IMR-90 (cell line): ENCODE measurements at regions not wholly inside any gene's neighbourhood (a gene's known extent, or its start where the extent isn't known, plus 50 kb on each side); places are given as distances from the start of the nearest gene placed in this dataset.

ENCODE experiments used
- ATAC-seq: fragments of 200-7000 bp; cut with Tn5 transposase; 2 replicates; pipeline ENCODE4 v1.9.1; 2020; ENCODE audit warnings: low read depth, mild to moderate bottlenecking, moderate library complexity
- BruUV-seq: library from RNA; stranded (reverse); fragments of 400-500 nt; replicated peaks from 2 replicates; lab custom pipeline; 2021; lab: Mats Ljungman, UMichigan
- CTCF ChIA-PET: fragments of 300-600 bp; formaldehyde crosslinking; extraction: SDS; loops from one replicate; lab custom pipeline; 2021; ENCODE audit warnings: antibody characterized with exemption; lab: Yijun Ruan, JAX
- POLR2A ChIA-PET: fragments of 300-600 bp; sonication (Branson Sonifier 250); formaldehyde crosslinking; loops from one replicate; lab custom pipeline; 2022; ENCODE audit warnings: antibody characterized with exemption; ENCODE audit not compliant: unreplicated experiment; lab: Charles Lee
- DNase-seq: peaks from one replicate; pipeline ENCODE4 v3.0.0; 2013
- H2AFZ ChIP-seq: replicated peaks from 2 replicates; pipeline ENCODE3; 2013; ENCODE audit warnings: low read length, mild to moderate bottlenecking; ENCODE audit not compliant: poor library complexity
- H2AK5ac ChIP-seq: 2 replicates; pipeline ENCODE4 v1.6.1; 2013; ENCODE audit warnings: low read depth, low read length, inconsistent platforms
- H2AK9ac ChIP-seq: replicated peaks from 2 replicates; pipeline ENCODE3; 2013; ENCODE audit warnings: mild to moderate bottlenecking, low read depth, low read length, moderate library complexity; ENCODE audit not compliant: poor library complexity
- H2BK120ac ChIP-seq: 2 replicates; pipeline ENCODE4 v1.6.1; 2013; ENCODE audit warnings: low read depth, low read length, inconsistent platforms
- H2BK15ac ChIP-seq: 3 replicates; pipeline ENCODE4 v1.6.1; 2013; ENCODE audit warnings: low read depth, low read length, inconsistent platforms
- H2BK20ac ChIP-seq: 2 replicates; pipeline ENCODE4 v1.6.1; 2013; ENCODE audit warnings: low read depth, mild to moderate bottlenecking, inconsistent platforms, low read length, moderate library complexity
- H2BK5ac ChIP-seq: 2 replicates; pipeline ENCODE4 v1.6.1; 2013; ENCODE audit warnings: mild to moderate bottlenecking, low read depth, low read length, inconsistent platforms; ENCODE audit not compliant: poor library complexity, severe bottlenecking
- H3K14ac ChIP-seq: replicated peaks from 2 replicates; pipeline ENCODE4 v1.6.1; 2013; ENCODE audit warnings: low read depth, low read length, inconsistent platforms
- H3K18ac ChIP-seq: 2 replicates; pipeline ENCODE4 v1.6.1; 2013; ENCODE audit warnings: low read depth, low read length, control low read depth
- H3K23ac ChIP-seq: 2 replicates; pipeline ENCODE4 v1.6.1; 2013; ENCODE audit warnings: low read depth, low read length, inconsistent platforms
- H3K27ac ChIP-seq: 2 replicates; pipeline ENCODE4 v1.5.1; 2013; ENCODE audit warnings: mild to moderate bottlenecking, control low read depth, low read length; ENCODE audit not compliant: insufficient read depth
- H3K27me3 ChIP-seq: 2 replicates; pipeline ENCODE4 v1.6.1; 2013; ENCODE audit warnings: low read length; ENCODE audit not compliant: control insufficient read depth, insufficient read depth
- H3K36me3 ChIP-seq: 2 replicates; pipeline ENCODE4 v1.6.1; 2013; ENCODE audit warnings: low read length, mixed read lengths; ENCODE audit not compliant: control insufficient read depth, insufficient read depth
- H3K4ac ChIP-seq: 2 replicates; pipeline ENCODE4 v1.6.1; 2013; ENCODE audit warnings: low read depth, low read length, inconsistent platforms
- H3K4me1 ChIP-seq: 2 replicates; pipeline ENCODE4 v1.6.1; 2013; ENCODE audit warnings: low read length, mixed read lengths; ENCODE audit not compliant: control insufficient read depth, insufficient read depth
- H3K4me2 ChIP-seq: 2 replicates; pipeline ENCODE4 v1.6.1; 2013; ENCODE audit warnings: low read depth, mild to moderate bottlenecking, control low read depth, low read length, moderate library complexity
- H3K4me3 ChIP-seq: 2 replicates; pipeline ENCODE4 v1.5.1; 2013; ENCODE audit warnings: low read depth, mild to moderate bottlenecking, control low read depth, low read length, moderate library complexity; ENCODE audit not compliant: insufficient read depth
- H3K56ac ChIP-seq: 2 replicates; pipeline ENCODE4 v1.6.1; 2013; ENCODE audit warnings: low read length, inconsistent platforms; ENCODE audit not compliant: insufficient read depth; ENCODE audit errors: extremely low read depth
- H3K79me1 ChIP-seq, 2 experiments: 2 replicates each; pipeline ENCODE4 v1.6.1; 2013; ENCODE audit warnings: low read length in 2 of 2, inconsistent platforms in 1 of 2, low read depth in 1 of 2
- H3K9ac ChIP-seq: 2 replicates; pipeline ENCODE4 v1.6.1; 2013; ENCODE audit warnings: low read depth, low read length, control low read depth
- H3K9me1 ChIP-seq: 2 replicates; pipeline ENCODE4 v1.6.1; 2013; ENCODE audit warnings: low read length, inconsistent platforms; ENCODE audit not compliant: insufficient read depth
- H3K9me3 ChIP-seq: 2 replicates; pipeline ENCODE4 v1.6.1; 2013; ENCODE audit warnings: low read length; ENCODE audit not compliant: control insufficient read depth, insufficient read depth
- H4K20me1 ChIP-seq: 2 replicates; pipeline ENCODE4 v1.6.1; 2013; ENCODE audit warnings: low read length, inconsistent platforms; ENCODE audit not compliant: insufficient read depth
- H4K5ac ChIP-seq: 2 replicates; pipeline ENCODE4 v1.6.1; 2013; ENCODE audit warnings: mild to moderate bottlenecking, low read depth, low read length, control low read depth
- H4K8ac ChIP-seq, 2 experiments: 2 replicates each; pipeline ENCODE4 v1.6.1; 2013; ENCODE audit warnings: low read depth in 2 of 2, low read length in 2 of 2, control low read depth in 1 of 2, inconsistent platforms in 1 of 2
- H4K91ac ChIP-seq: 2 replicates; pipeline ENCODE4 v1.6.1; 2013; ENCODE audit warnings: low read depth, low read length, inconsistent platforms; ENCODE audit not compliant: insufficient read depth
- BHLHE40 ChIP-seq: fragments of 150-350 bp; IDR thresholded peaks from 2 replicates; pipeline ENCODE4 v1.6.1; 2016; ENCODE audit warnings: mild to moderate bottlenecking, low read depth, low read length
- CEBPB ChIP-seq: IDR thresholded peaks from 2 replicates; pipeline ENCODE4 v1.6.1; 2012; ENCODE audit warnings: low read depth, low read length, improper control_type of control experiment
- CHD1 ChIP-seq: IDR thresholded peaks from 2 replicates; pipeline ENCODE4 v1.6.1; 2012; ENCODE audit warnings: low read depth, low read length, improper control_type of control experiment
- FOS ChIP-seq: fragments of 150-350 bp; IDR thresholded peaks from 2 replicates; pipeline ENCODE4 v1.6.1; 2016; ENCODE audit warnings: low read depth, low read length
- MAFK ChIP-seq: IDR thresholded peaks from 2 replicates; pipeline ENCODE4 v1.6.1; 2012; ENCODE audit warnings: low read depth, low read length, improper control_type of control experiment
- MAZ ChIP-seq: IDR thresholded peaks from 2 replicates; pipeline ENCODE4 v1.6.1; 2012; ENCODE audit warnings: low read depth, mild to moderate bottlenecking, low read length, improper control_type of control experiment, moderate library complexity, borderline replicate concordance
- MXI1 ChIP-seq: IDR thresholded peaks from 2 replicates; pipeline ENCODE4 v1.6.1; 2012; ENCODE audit warnings: low read depth, mild to moderate bottlenecking, low read length, moderate library complexity, borderline replicate concordance
- NFE2L2 ChIP-seq: fragments of 150-350 bp; IDR thresholded peaks from 2 replicates; pipeline ENCODE4 v1.6.1; 2016; ENCODE audit warnings: low read depth, mild to moderate bottlenecking, low read length
- POLR2A ChIP-seq: IDR thresholded peaks from 2 replicates; pipeline ENCODE4 v1.6.1; 2012; ENCODE audit warnings: mild to moderate bottlenecking, low read depth, low read length
- RAD21 ChIP-seq: IDR thresholded peaks from 2 replicates; pipeline ENCODE4 v1.6.1; 2012; ENCODE audit warnings: low read length, improper control_type of control experiment
- RCOR1 ChIP-seq: IDR thresholded peaks from 2 replicates; pipeline ENCODE4 v1.6.1; 2012; ENCODE audit warnings: mild to moderate bottlenecking, low read length, improper control_type of control experiment; ENCODE audit not compliant: insufficient replicate concordance
- RFX5 ChIP-seq: IDR thresholded peaks from 2 replicates; pipeline ENCODE4 v1.8.0; 2012; ENCODE audit warnings: low read depth, mild to moderate bottlenecking, low read length, moderate library complexity
- SMC3 ChIP-seq: fragments of 150-350 bp; IDR thresholded peaks from 2 replicates; pipeline ENCODE4 v1.6.1; 2016; ENCODE audit warnings: low read depth, mild to moderate bottlenecking, antibody characterized with exemption, low read length, moderate library complexity
- WGBS, 2 experiments: methylation state at CpG; one replicate each; pipeline versions ENCODE4 v1.1.5 to v1.1.7; 2013; ENCODE audit warnings: missing lambda C conversion rate in 2 of 2; ENCODE audit not compliant: insufficient read length in 1 of 2; ENCODE audit errors: extremely low coverage in 2 of 2; 5-methylcytosine and 5-hydroxymethylcytosine counted together
- dilution Hi-C: fragments of 300-500 bp; cut with HindIII; formaldehyde crosslinking; loops from one replicate; pipeline ENCODE4 v1.14.3; 2018; ENCODE audit warnings: low sequenced_read_pairs; ENCODE audit not compliant: unreplicated experiment
- in situ Hi-C: fragments of 300-500 bp; cut with MboI; formaldehyde crosslinking; loops from 3 replicates; pipeline ENCODE4 v1.14.3; 2019; ENCODE audit warnings: low sequenced_read_pairs, inconsistent platforms, mixed read lengths
- intact Hi-C: fragments of 100-400 bp; cut with micrococcal nuclease; formaldehyde crosslinking; loops from 2 replicates; pipeline ENCODE4 v1.10.0; 2022
- TF ChIP-seq, protein P1 (sequence below): conservative IDR thresholded peaks from 2 replicates; pipeline ENCODE4 v1.5.1; 2012; ENCODE audit warnings: mild to moderate bottlenecking, low read depth, low read length, improper control_type of control experiment
- TF ChIP-seq, protein P2 (sequence below): fragments of 150-350 bp; IDR thresholded peaks from 2 replicates; pipeline ENCODE4 v1.6.1; 2016; ENCODE audit warnings: low read depth, mild to moderate bottlenecking, low read length, moderate library complexity, borderline replicate concordance
- TF ChIP-seq, protein P3 (sequence below): fragments of 150-350 bp; IDR thresholded peaks from 2 replicates; pipeline ENCODE4 v1.6.1; 2017; ENCODE audit warnings: mild to moderate bottlenecking, antibody characterized with exemption, low read length, low read depth

DNA sequence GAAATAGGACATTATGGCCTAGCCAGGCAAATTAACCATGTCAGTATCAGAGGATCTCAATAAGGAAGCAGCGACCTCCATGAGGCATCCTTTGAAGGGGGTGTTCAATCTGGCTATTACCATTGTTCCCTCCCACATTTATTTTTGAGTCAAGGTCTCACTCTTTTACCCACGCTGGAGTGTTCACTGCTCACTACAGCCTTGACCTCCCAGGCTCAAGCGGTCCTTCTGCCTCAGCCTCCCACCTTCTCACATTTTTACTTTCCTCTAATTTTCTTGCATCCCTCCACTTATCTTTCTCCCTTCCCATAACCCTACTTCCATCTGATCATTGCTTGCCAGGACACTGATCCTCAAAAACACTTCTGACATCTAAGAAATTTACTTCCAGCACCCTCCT is 654.0 kb upstream of the NR2F2 start:
- ATAC-seq (no peak), DNase-seq (no peak)
- H3K9me1 ChIP-seq: no peaks in the 10 kb centered on the region
- peak overlapping the region; percentile 68 for H3K18ac ChIP-seq
- no peaks in the 10 kb centered on the region for H4K20me1 ChIP-seq
- H2BK5ac ChIP-seq: no peak overlapping the region
- H3K27me3 ChIP-seq: no peaks in the 10 kb centered on the region
- no peak overlapping the region for H3K9ac ChIP-seq
- no peaks in the 10 kb centered on the region for H3K36me3 ChIP-seq
- no peak overlapping the region for H3K14ac ChIP-seq
- no peak overlapping the region for H4K5ac ChIP-seq
- no peaks in the 10 kb centered on the region for H3K9me3 ChIP-seq
- H3K4me3 ChIP-seq: no peak overlapping the region
- H2AK9ac ChIP-seq: no peak overlapping the region
- H2BK15ac ChIP-seq: peak overlapping the region; percentile 40; the same call in 1 of the 3 replicates
- H4K91ac ChIP-seq: no peak overlapping the region
- H2AFZ ChIP-seq: no peak overlapping the region
- WGBS, 2 experiments: 81% methylated on average over 3 of the region's 3 CpGs; no CpG with 5 or more reads in 1 of the 2 experiments
- in situ Hi-C loops: no loop called here
- H2BK120ac ChIP-seq: no peak overlapping the region; the same call in 1 of the 2 replicates
- 0 out of 2 replicates have a peak overlapping the region, but pooled peaks have one; percentile 35 for H3K27ac ChIP-seq
- H3K4me1 ChIP-seq: peaks cover 3% of the 10 kb centered on the region
- CTCF ChIA-PET: interaction anchor here (0.6 to 1.2 kb wide), 2 partner anchors 13 to 650 kb away, joined by 3 read pairs; no protein-coding TSS in a partner anchor
- no peak overlapping the region for H3K4ac ChIP-seq
- 0 out of 2 replicates have a peak overlapping the region, but pooled peaks have one; percentile 4 for H3K23ac ChIP-seq
- TF ChIP-seq MXI1: no peak
- TF ChIP-seq RCOR1: no peak
- TF ChIP-seq SMC3: no peak
- TF ChIP-seq, protein P1, sequence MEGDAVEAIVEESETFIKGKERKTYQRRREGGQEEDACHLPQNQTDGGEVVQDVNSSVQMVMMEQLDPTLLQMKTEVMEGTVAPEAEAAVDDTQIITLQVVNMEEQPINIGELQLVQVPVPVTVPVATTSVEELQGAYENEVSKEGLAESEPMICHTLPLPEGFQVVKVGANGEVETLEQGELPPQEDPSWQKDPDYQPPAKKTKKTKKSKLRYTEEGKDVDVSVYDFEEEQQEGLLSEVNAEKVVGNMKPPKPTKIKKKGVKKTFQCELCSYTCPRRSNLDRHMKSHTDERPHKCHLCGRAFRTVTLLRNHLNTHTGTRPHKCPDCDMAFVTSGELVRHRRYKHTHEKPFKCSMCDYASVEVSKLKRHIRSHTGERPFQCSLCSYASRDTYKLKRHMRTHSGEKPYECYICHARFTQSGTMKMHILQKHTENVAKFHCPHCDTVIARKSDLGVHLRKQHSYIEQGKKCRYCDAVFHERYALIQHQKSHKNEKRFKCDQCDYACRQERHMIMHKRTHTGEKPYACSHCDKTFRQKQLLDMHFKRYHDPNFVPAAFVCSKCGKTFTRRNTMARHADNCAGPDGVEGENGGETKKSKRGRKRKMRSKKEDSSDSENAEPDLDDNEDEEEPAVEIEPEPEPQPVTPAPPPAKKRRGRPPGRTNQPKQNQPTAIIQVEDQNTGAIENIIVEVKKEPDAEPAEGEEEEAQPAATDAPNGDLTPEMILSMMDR: no peak
- no peak for TF ChIP-seq NFE2L2
- TF ChIP-seq CHD1: no peak
- no peak for TF ChIP-seq RFX5
- no peak for TF ChIP-seq POLR2A
- no peak for TF ChIP-seq RAD21
- TF ChIP-seq MAFK: no peak
- TF ChIP-seq, protein P2, sequence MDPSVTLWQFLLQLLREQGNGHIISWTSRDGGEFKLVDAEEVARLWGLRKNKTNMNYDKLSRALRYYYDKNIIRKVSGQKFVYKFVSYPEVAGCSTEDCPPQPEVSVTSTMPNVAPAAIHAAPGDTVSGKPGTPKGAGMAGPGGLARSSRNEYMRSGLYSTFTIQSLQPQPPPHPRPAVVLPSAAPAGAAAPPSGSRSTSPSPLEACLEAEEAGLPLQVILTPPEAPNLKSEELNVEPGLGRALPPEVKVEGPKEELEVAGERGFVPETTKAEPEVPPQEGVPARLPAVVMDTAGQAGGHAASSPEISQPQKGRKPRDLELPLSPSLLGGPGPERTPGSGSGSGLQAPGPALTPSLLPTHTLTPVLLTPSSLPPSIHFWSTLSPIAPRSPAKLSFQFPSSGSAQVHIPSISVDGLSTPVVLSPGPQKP: no peak
- no peak for TF ChIP-seq CEBPB
- TF ChIP-seq BHLHE40: no peak
- no peak for TF ChIP-seq MAZ
- TF ChIP-seq, protein P3, sequence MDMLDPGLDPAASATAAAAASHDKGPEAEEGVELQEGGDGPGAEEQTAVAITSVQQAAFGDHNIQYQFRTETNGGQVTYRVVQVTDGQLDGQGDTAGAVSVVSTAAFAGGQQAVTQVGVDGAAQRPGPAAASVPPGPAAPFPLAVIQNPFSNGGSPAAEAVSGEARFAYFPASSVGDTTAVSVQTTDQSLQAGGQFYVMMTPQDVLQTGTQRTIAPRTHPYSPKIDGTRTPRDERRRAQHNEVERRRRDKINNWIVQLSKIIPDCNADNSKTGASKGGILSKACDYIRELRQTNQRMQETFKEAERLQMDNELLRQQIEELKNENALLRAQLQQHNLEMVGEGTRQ: no peak
- no peak for TF ChIP-seq FOS
- dilution Hi-C loops: no loop called here
- intact Hi-C loops: no loop called here
- H3K79me1 ChIP-seq: no peaks in the 10 kb centered on the region
- no peak overlapping the region for H3K56ac ChIP-seq
- H4K8ac ChIP-seq: no peak overlapping the region
- no peak overlapping the region for H2BK20ac ChIP-seq
- POLR2A ChIA-PET: no interaction called here
- H2AK5ac ChIP-seq: no peak overlapping the region
- H3K4me2 ChIP-seq: no peak overlapping the region
- BruUV-seq: no TSS peak
